WERI-Rb-1 (cell line): ENCODE measurements at regions not wholly inside any gene's neighbourhood (a gene's known extent, or its start where the extent isn't known, plus 50 kb on each side); places are given as distances from the start of the nearest gene placed in this dataset.
"Not testable (repeated sequence)": the region's sequence is repeated elsewhere in the genome, so short reads cannot be mapped to it uniquely, and the experiment has no call there.

Experiments
- DNase-seq: peaks from one replicate; pipeline ENCODE4 v3.0.0-alpha.2; 2020
- H3K27ac ChIP-seq: fragments of 250-450 bp; sonication (Bioruptor Pico); 2 replicates; pipeline ENCODE4 v1.5.1; 2020; ENCODE audit warnings: mild to moderate bottlenecking, moderate library complexity
- H3K27me3 ChIP-seq: fragments of 250-450 bp; sonication (Bioruptor Pico); 2 replicates; pipeline ENCODE4 v1.5.1; 2021; ENCODE audit warnings: mild to moderate bottlenecking, low read depth, moderate library complexity; ENCODE audit not compliant: insufficient read depth, severe bottlenecking
- H3K36me3 ChIP-seq: fragments of 250-450 bp; sonication (Bioruptor Pico); 2 replicates; pipeline ENCODE4 v1.5.1; 2020; ENCODE audit warnings: mild to moderate bottlenecking, moderate library complexity
- H3K4me3 ChIP-seq: 2 replicates; pipeline ENCODE4 v1.5.1; 2011; ENCODE audit warnings: low read depth, mild to moderate bottlenecking, control low read depth, low read length
- H3K9me3 ChIP-seq: fragments of 250-450 bp; sonication (Bioruptor Pico); 2 replicates; pipeline ENCODE4 v1.5.1; 2021; ENCODE audit warnings: mild to moderate bottlenecking, moderate library complexity; ENCODE audit not compliant: severe bottlenecking
- CTCF ChIP-seq: IDR thresholded peaks from 2 replicates; pipeline ENCODE4 v1.5.1; 2011; ENCODE audit warnings: low read depth, mild to moderate bottlenecking, control low read depth, inconsistent platforms, low read length

GRCh38 chr18:23317975-23318675, 135.0 kb upstream of the RIOK3 start:
- DNase-seq, result no peak
- no peaks in the 10 kb centered on the region for H3K27me3 ChIP-seq
- no peak overlapping the region for H3K4me3 ChIP-seq
- no peaks in the 10 kb centered on the region for H3K36me3 ChIP-seq
- TF ChIP-seq CTCF, result no peak
- no peaks in the 10 kb centered on the region for H3K9me3 ChIP-seq
- H3K27ac ChIP-seq, result no peak overlapping the region

GRCh38 chr18:23320709-23321236, 132.3 kb upstream of the RIOK3 start:
- H3K27me3 ChIP-seq, result no peaks in the 10 kb centered on the region
- H3K27ac ChIP-seq, result no peak overlapping the region
- H3K9me3 ChIP-seq, result no peaks in the 10 kb centered on the region
- no peaks in the 10 kb centered on the region for H3K36me3 ChIP-seq
- H3K4me3 ChIP-seq, result no peak overlapping the region
- TF ChIP-seq CTCF, result no peak
- no peak for DNase-seq

- DNase-seq, result no peak
- no peak for TF ChIP-seq CTCF
Observed at GRCh38 chr18:23321996-23322395, 131.1 kb upstream of the RIOK3 start.

GRCh38 chr18:23324056-23324811, 128.9 kb upstream of the RIOK3 start:
- Histone ChIP-seq H3K9me3 (peaks cover 2% of the 10 kb centered on the region), H3K27me3 (no peaks in the 10 kb centered on the region), H3K4me3 (no peak overlapping the region), H3K27ac (no peak overlapping the region), H3K36me3 (no peaks in the 10 kb centered on the region)
- no peak for DNase-seq
- no peak for TF ChIP-seq CTCF

More at GRCh38 chr18:23321996-23322395, 131.1 kb upstream of the RIOK3 start:
- Histone ChIP-seq H3K27me3 (no peaks in the 10 kb centered on the region), H3K36me3 (no peaks in the 10 kb centered on the region), H3K4me3 (no peak overlapping the region), H3K9me3 (no peaks in the 10 kb centered on the region), H3K27ac (no peak overlapping the region)

GRCh38 chr18:23324861-23325260, 128.2 kb upstream of the RIOK3 start:
- H3K27ac ChIP-seq, result no peak overlapping the region
- no peaks in the 10 kb centered on the region for H3K36me3 ChIP-seq
- no peak for TF ChIP-seq CTCF
- DNase-seq, result no peak
- no peaks in the 10 kb centered on the region for H3K27me3 ChIP-seq
- no peak overlapping the region for H3K4me3 ChIP-seq
- peaks cover 2% of the 10 kb centered on the region for H3K9me3 ChIP-seq

- H3K27ac ChIP-seq, H3K9me3 ChIP-seq, DNase-seq, H3K36me3 ChIP-seq, H3K27me3 ChIP-seq, H3K4me3 ChIP-seq: not testable (repeated sequence)
Observed at GRCh38 chr18:23329671-23330070, 123.4 kb upstream of the RIOK3 start.
